H1 (cell line): ENCODE measurements at regions not wholly inside any gene's neighbourhood (a gene's known extent, or its start where the extent isn't known, plus 50 kb on each side); places are given as distances from the start of the nearest gene placed in this dataset.

Experiments
- CTCF ChIA-PET: fragments of 300-600 bp; sonication (Branson Sonifier 250); formaldehyde crosslinking; loops from one replicate; lab custom pipeline; 2021; ENCODE audit not compliant: partially characterized antibody; lab: Charles Lee
- POLR2A ChIA-PET: fragments of 300-600 bp; sonication (Branson Sonifier 250); formaldehyde crosslinking; loops from one replicate; lab custom pipeline; 2021; ENCODE audit warnings: inconsistent platforms; ENCODE audit not compliant: partially characterized antibody; lab: Charles Lee
- DNase-seq, 2 experiments: peaks; one replicate each; pipeline versions ENCODE4 v3.0.0 to v3.0.0-alpha.2; 2010 to 2022; ENCODE audit warnings: low spot score in 2 of 2, low read depth in 1 of 2, mixed read lengths in 1 of 2
- FAIRE-seq: peaks from 2 replicates; lab custom pipeline; 2011; peaks lifted over from hg19 to GRCh38; lab: Jason Lieb, UNC
- H2AFZ ChIP-seq: 2 replicates; pipeline ENCODE4 v1.8.1; 2012; ENCODE audit warnings: low read length, inconsistent platforms
- H2AK5ac ChIP-seq: 2 replicates; pipeline ENCODE4 v1.6.1; 2013; ENCODE audit warnings: low read depth, low read length
- H2BK120ac ChIP-seq: replicated peaks from 2 replicates; pipeline ENCODE3; 2013; ENCODE audit warnings: low read depth, low read length, inconsistent platforms
- H2BK12ac ChIP-seq: 2 replicates; pipeline ENCODE4 v1.6.1; 2013; ENCODE audit warnings: low read depth, low read length
- H2BK15ac ChIP-seq: 2 replicates; pipeline ENCODE4 v1.6.1; 2013; ENCODE audit warnings: low read length
- H2BK20ac ChIP-seq: 2 replicates; pipeline ENCODE4 v1.6.1; 2013; ENCODE audit warnings: low read length
- H2BK5ac ChIP-seq: 2 replicates; pipeline ENCODE4 v1.6.1; 2013; ENCODE audit warnings: low read depth, low read length
- H3K14ac ChIP-seq: 2 replicates; pipeline ENCODE4 v1.6.1; 2013; ENCODE audit warnings: inconsistent platforms; ENCODE audit not compliant: insufficient read length
- H3K18ac ChIP-seq: 2 replicates; pipeline ENCODE4 v1.6.1; 2013; ENCODE audit warnings: low read length; ENCODE audit errors: extremely low read depth
- H3K23ac ChIP-seq: 2 replicates; pipeline ENCODE4 v1.6.1; 2013; ENCODE audit warnings: inconsistent platforms; ENCODE audit not compliant: insufficient read length
- H3K23me2 ChIP-seq: 2 replicates; pipeline ENCODE4 v1.6.1; 2013; ENCODE audit warnings: low read depth, low read length
- H3K27ac ChIP-seq: 2 replicates; pipeline ENCODE4 v1.6.1; 2011; ENCODE audit warnings: low read depth, low read length, inconsistent platforms
- H3K27me3 ChIP-seq, 4 experiments: replicated peaks in 1 of 4; 1 replicate in 1 of 4; 2 replicates in 3 of 4; pipeline versions ENCODE4 v1.6.1 to v1.8.1; 2011 to 2013; ENCODE audit warnings: low read length in 3 of 4, mild to moderate bottlenecking in 3 of 4, inconsistent platforms in 2 of 4, mixed read lengths in 2 of 4, moderate library complexity in 1 of 4; ENCODE audit not compliant: control insufficient read depth in 3 of 4, insufficient read depth in 3 of 4; ENCODE audit errors: extremely low read depth in 1 of 4
- H3K36me3 ChIP-seq, 4 experiments: 2 replicates each; pipeline versions ENCODE4 v1.6.1 to v1.8.1; 2011 to 2013; ENCODE audit warnings: mild to moderate bottlenecking in 4 of 4, low read length in 3 of 4, moderate library complexity in 2 of 4, control low read depth in 1 of 4, inconsistent platforms in 1 of 4; ENCODE audit not compliant: insufficient read depth in 4 of 4, control insufficient read depth in 2 of 4
- H3K4ac ChIP-seq: replicated peaks from 2 replicates; pipeline ENCODE3; 2013; ENCODE audit warnings: low read length, low read depth, mixed read lengths, inconsistent platforms; ENCODE audit not compliant: insufficient read length
- H3K4me1 ChIP-seq, 4 experiments: replicated peaks in 1 of 4; 1 replicate in 1 of 4; 2 replicates in 3 of 4; pipeline versions ENCODE4 v1.6.1 to v1.8.1; 2011 to 2013; ENCODE audit warnings: low read length in 3 of 4, inconsistent platforms in 2 of 4, mixed read lengths in 1 of 4; ENCODE audit not compliant: insufficient read depth in 4 of 4, control insufficient read depth in 3 of 4
- H3K4me2 ChIP-seq, 2 experiments: 2 replicates each; pipeline versions ENCODE4 v1.6.1 to v1.8.1; 2011 to 2013; ENCODE audit warnings: low read depth in 2 of 2, low read length in 2 of 2, control low read depth in 1 of 2, inconsistent platforms in 1 of 2, mild to moderate bottlenecking in 1 of 2; ENCODE audit not compliant: insufficient read depth in 1 of 2
- H3K4me3 ChIP-seq, 4 experiments: fragments of 200-600, 300-600 bp in 1 of 4; sonication (generic), shearing (Covaris generic), sonication (Bioruptor Twin) in 1 of 4; 2 replicates each; pipeline versions ENCODE4 v1.5.1 to v1.8.1; 2011 to 2016; ENCODE audit warnings: low read length in 4 of 4, low read depth in 3 of 4, control low read depth in 2 of 4, inconsistent platforms in 2 of 4, mild to moderate bottlenecking in 2 of 4, mixed read lengths in 1 of 4, moderate library complexity in 1 of 4; ENCODE audit not compliant: insufficient read depth in 2 of 4; ENCODE audit errors: extremely low read depth in 1 of 4
- H3K56ac ChIP-seq: replicated peaks from 2 replicates; pipeline ENCODE3; 2013; ENCODE audit warnings: low read depth, mild to moderate bottlenecking, mixed read lengths, low read length, inconsistent platforms; ENCODE audit not compliant: insufficient read length
- H3K79me1 ChIP-seq: 2 replicates; pipeline ENCODE4 v1.6.1; 2013; ENCODE audit warnings: low read depth, low read length, control low read depth
- H3K79me2 ChIP-seq, 2 experiments: 2 replicates each; pipeline versions ENCODE4 v1.6.1 to v1.8.1; 2012 to 2013; ENCODE audit warnings: low read length in 2 of 2, mild to moderate bottlenecking in 2 of 2, inconsistent platforms in 1 of 2; ENCODE audit not compliant: insufficient read depth in 2 of 2, control insufficient read depth in 1 of 2
- H3K9ac ChIP-seq, 4 experiments: replicated peaks in 1 of 4; 1 replicate in 1 of 4; 2 replicates in 3 of 4; pipeline versions ENCODE4 v1.6.1 to v1.8.1; 2011 to 2013; ENCODE audit warnings: low read depth in 3 of 4, low read length in 3 of 4, control low read depth in 2 of 4, mild to moderate bottlenecking in 2 of 4, moderate library complexity in 2 of 4, inconsistent platforms in 1 of 4; ENCODE audit errors: extremely low read depth in 1 of 4
- H3K9me3 ChIP-seq, 2 experiments: 2 replicates each; pipeline versions ENCODE4 v1.6.1 to v1.8.1; 2012 to 2013; ENCODE audit warnings: mild to moderate bottlenecking in 2 of 2, moderate library complexity in 2 of 2, control low read depth in 1 of 2, inconsistent platforms in 1 of 2, low read depth in 1 of 2, low read length in 1 of 2, mixed read lengths in 1 of 2; ENCODE audit not compliant: insufficient read depth in 2 of 2
- H4K20me1 ChIP-seq, 2 experiments: replicated peaks in 1 of 2; 2 replicates each; pipeline versions ENCODE3 to v1.8.1; 2011 to 2013; ENCODE audit warnings: inconsistent platforms in 2 of 2, low read length in 2 of 2, mild to moderate bottlenecking in 1 of 2; ENCODE audit not compliant: insufficient read depth in 2 of 2, control insufficient read depth in 1 of 2
- H4K5ac ChIP-seq: 2 replicates; pipeline ENCODE4 v1.6.1; 2013; ENCODE audit warnings: low read length, low read depth, mixed read lengths, inconsistent platforms; ENCODE audit not compliant: insufficient read length
- H4K8ac ChIP-seq: 2 replicates; pipeline ENCODE4 v1.8.0; 2013; ENCODE audit warnings: mild to moderate bottlenecking, moderate library complexity, low read length, inconsistent platforms; ENCODE audit not compliant: insufficient read depth; ENCODE audit errors: extremely low read depth
- H4K91ac ChIP-seq: replicated peaks from 2 replicates; pipeline ENCODE3; 2013; ENCODE audit warnings: low read length, mixed read lengths, inconsistent platforms; ENCODE audit not compliant: insufficient read length
- CHD1 ChIP-seq: IDR thresholded peaks from 2 replicates; pipeline ENCODE4 v1.6.1; 2012; ENCODE audit warnings: low read depth, low read length, improper control_type of control experiment
- WGBS, 2 experiments: shearing (Covaris generic) in 1 of 2; methylation state at CpG; one replicate each; pipeline versions ENCODE4 v1.1.6 to v1.1.7; 2013 to 2015; ENCODE audit warnings: low lambda C conversion rate in 2 of 2, mixed read lengths in 2 of 2, inconsistent platforms in 1 of 2, low coverage in 1 of 2, missing lambda C conversion rate in 1 of 2; ENCODE audit not compliant: insufficient replicate concordance in 2 of 2, insufficient coverage in 1 of 2, insufficient read length in 1 of 2; ENCODE audit errors: extremely low coverage in 1 of 2, missing lambda C conversion rate in 1 of 2; 5-methylcytosine and 5-hydroxymethylcytosine counted together

DNA sequence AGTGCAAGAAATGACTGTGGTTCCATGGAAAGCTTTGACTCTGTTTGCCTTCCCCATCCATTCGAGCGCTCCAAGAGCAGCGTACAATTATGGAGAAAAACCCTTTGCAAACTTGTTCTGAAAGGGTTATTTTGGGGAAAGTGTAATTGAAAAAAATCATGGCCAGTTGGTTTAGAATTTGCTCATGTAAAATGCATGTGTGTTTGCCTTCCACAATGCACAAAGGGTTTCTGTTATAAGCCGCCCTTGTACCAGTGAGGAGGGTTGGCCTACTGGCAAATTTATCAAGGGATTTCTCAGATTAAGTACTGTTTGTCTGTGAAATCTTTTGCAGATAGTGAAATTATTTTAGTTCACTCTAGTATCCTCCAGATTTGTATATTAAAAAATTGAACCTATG, 62.7 kb upstream of the PELI2 start:
- 86% methylated on average over 4 of the region's 4 CpGs; no CpG with 5 or more reads in 1 of the 2 experiments for WGBS, 2 experiments
- no peak overlapping the region for H3K27ac ChIP-seq
- CTCF ChIA-PET: no interaction called here

More for the DNA sequence above, 62.7 kb upstream of the PELI2 start:
- no peak overlapping the region for H2BK12ac ChIP-seq
- no peak overlapping the region for H2BK5ac ChIP-seq
- no peak overlapping the region for H4K8ac ChIP-seq
- H3K23me2 ChIP-seq: no peaks in the 10 kb centered on the region; the same call in 1 of the 2 replicates
- H2AK5ac ChIP-seq: no peak overlapping the region
- DNase-seq (no peak), FAIRE-seq (no peak)
- POLR2A ChIA-PET: no interaction called here
- H2AFZ ChIP-seq: no peak overlapping the region
- H3K4me1 ChIP-seq: peaks cover 0 to 4% (median 1%) of the 10 kb centered on the region in 4 experiments; a peak in 1 of 7 replicates
- no peak overlapping the region for H2BK20ac ChIP-seq
- H4K91ac ChIP-seq: no peak overlapping the region
- no peaks in the 10 kb centered on the region for H3K9me3 ChIP-seq
- no peak overlapping the region for H3K23ac ChIP-seq
- H4K5ac ChIP-seq: no peak overlapping the region
- no peak overlapping the region for H3K4me2 ChIP-seq
- H3K18ac ChIP-seq: no peak overlapping the region
- H3K56ac ChIP-seq: no peak overlapping the region
- H3K27me3 ChIP-seq: no peaks in the 10 kb centered on the region
- H2BK120ac ChIP-seq: no peak overlapping the region
- no peak overlapping the region for H3K4ac ChIP-seq
- no peak overlapping the region for H3K14ac ChIP-seq
- H3K36me3 ChIP-seq: no peaks in the 10 kb centered on the region
- H3K79me1 ChIP-seq: no peaks in the 10 kb centered on the region
- H3K4me3 ChIP-seq: no peak overlapping the region
- H2BK15ac ChIP-seq: no peak overlapping the region
- no peaks in the 10 kb centered on the region for H4K20me1 ChIP-seq
- no peak overlapping the region for H3K9ac ChIP-seq
- no peaks in the 10 kb centered on the region for H3K79me2 ChIP-seq
- no peak for TF ChIP-seq CHD1
